IPS DF 4.7 (cell line): ENCODE measurements at regions not wholly inside any gene's neighbourhood (a gene's known extent, or its start where the extent isn't known, plus 50 kb on each side); places are given as distances from the start of the nearest gene placed in this dataset.

Experiments used
- DNase-seq: peaks from one replicate; pipeline ENCODE4 v3.0.0-alpha.2; 2013; ENCODE audit warnings: low spot score; ENCODE audit errors: extremely low read depth

GRCh38 chr17:79160980-79161636 is 86.5 kb downstream of the ENGASE start:
- no peak for DNase-seq

GRCh38 chr17:79159926-79160325 is 85.3 kb downstream of the ENGASE start:
- no peak for DNase-seq

- DNase-seq = no peak
Measured at GRCh38 chr17:79159471-79159870, 84.8 kb downstream of the ENGASE start.

- DNase-seq = no peak
Measured at GRCh38 chr17:79156463-79157095, 82.0 kb downstream of the ENGASE start.

GRCh38 chr17:79155701-79156100 is 81.1 kb downstream of the ENGASE start:
- DNase-seq = no peak

- no peak for DNase-seq
Measured at GRCh38 chr17:79154951-79155585, 80.4 kb downstream of the ENGASE start.

GRCh38 chr17:79154446-79154845 is 79.8 kb downstream of the ENGASE start:
- no peak for DNase-seq

GRCh38 chr17:79153367-79154130 is 78.9 kb downstream of the ENGASE start:
- DNase-seq = no peak

GRCh38 chr17:79152636-79153035 is 78.0 kb downstream of the ENGASE start:
- no peak for DNase-seq

GRCh38 chr17:79152110-79152509 is 77.5 kb downstream of the ENGASE start:
- DNase-seq = no peak

- no peak for DNase-seq
Measured at GRCh38 chr17:79150799-79151198, 76.2 kb downstream of the ENGASE start.

GRCh38 chr17:79150035-79150733 is 75.6 kb downstream of the ENGASE start:
- DNase-seq = no peak

GRCh38 chr17:79148584-79148983 is 74.0 kb downstream of the ENGASE start:
- no peak for DNase-seq

GRCh38 chr17:79147746-79148506 is 73.3 kb downstream of the ENGASE start:
- DNase-seq = no peak

- DNase-seq = no peak
Measured at GRCh38 chr17:79146562-79146961, 71.9 kb downstream of the ENGASE start.

- DNase-seq = no peak
Measured at GRCh38 chr17:79145548-79145947, 70.9 kb downstream of the ENGASE start.

GRCh38 chr17:79144133-79144532 is 69.5 kb downstream of the ENGASE start:
- DNase-seq = no peak

GRCh38 chr17:79142375-79142774 is 67.8 kb downstream of the ENGASE start:
- DNase-seq = no peak

- no peak for DNase-seq
Measured at GRCh38 chr17:79141578-79142355, 67.1 kb downstream of the ENGASE start.

- DNase-seq = no peak
Measured at GRCh38 chr17:79138826-79139225, 64.2 kb downstream of the ENGASE start.
